ENCODE measurements at regions not wholly inside any gene's neighbourhood (a gene's known extent, or its start where the extent isn't known, plus 50 kb on each side); places are given as distances from the start of the nearest gene placed in this dataset.

GRCh38 chr1:170853867-170854266 lies 81.5 kb upstream of the MROH9 start:
- H2AFZ ChIP-seq = no peak overlapping the region
- H3K4me2 ChIP-seq = no peak overlapping the region
- H3K4me1 ChIP-seq (replicated peaks; ENCODE audit: insufficient read depth) = no peaks in the 10 kb centered on the region
- POLR2A ChIA-PET (ENCODE audit: unreplicated experiment) = no interaction called here
- CTCF ChIA-PET = no interaction called here
- no peaks in the 10 kb centered on the region for H3K27me3 ChIP-seq (ENCODE audit: insufficient read depth, low read depth)
- H3K36me3 ChIP-seq (ENCODE audit: low read depth) = no peaks in the 10 kb centered on the region
- H3K9me3 ChIP-seq (ENCODE audit: insufficient read depth, low read depth) = no peaks in the 10 kb centered on the region
- DNase-seq = no peak
- no peaks in the 10 kb centered on the region for H3K79me2 ChIP-seq (ENCODE audit: low read depth)
- H4K20me1 ChIP-seq (ENCODE audit: insufficient read depth) = no peaks in the 10 kb centered on the region
- no peaks in the 10 kb centered on the region for H3K9me2 ChIP-seq (ENCODE audit: insufficient read depth)
- no peak for TF ChIP-seq EZH2 (IDR thresholded peaks at IDR 0.05; ENCODE audit: low read depth)
- no peak for TF ChIP-seq CTCF (conservative IDR thresholded peaks at IDR 0.05)
- no peak overlapping the region for H3K27ac ChIP-seq
- no peak overlapping the region for H3K4me3 ChIP-seq
- BruUV-seq (replicated peaks) = no TSS peak
- intact Hi-C loops (cut with micrococcal nuclease; ENCODE audit: unreplicated experiment) = no loop called here
- H3F3A ChIP-seq (ENCODE audit: insufficient read depth, low read depth) = no peaks in the 10 kb centered on the region

GRCh38 chr1:170854677-170855076 lies 80.7 kb upstream of the MROH9 start:
- CTCF ChIA-PET = no interaction called here
- BruUV-seq (replicated peaks) = no TSS peak
- no peak overlapping the region for H3K4me3 ChIP-seq
- no peaks in the 10 kb centered on the region for H4K20me1 ChIP-seq (ENCODE audit: insufficient read depth)
- POLR2A ChIA-PET (ENCODE audit: unreplicated experiment) = no interaction called here
- no peaks in the 10 kb centered on the region for H3K9me3 ChIP-seq (ENCODE audit: insufficient read depth, low read depth)
- TF ChIP-seq EZH2 (IDR thresholded peaks at IDR 0.05; ENCODE audit: low read depth) = no peak
- no peak for TF ChIP-seq CTCF (conservative IDR thresholded peaks at IDR 0.05)
- intact Hi-C loops (cut with micrococcal nuclease; ENCODE audit: unreplicated experiment) = no loop called here
- H3K27me3 ChIP-seq (ENCODE audit: insufficient read depth, low read depth) = no peaks in the 10 kb centered on the region
- DNase-seq = no peak
- no peak overlapping the region for H3K4me2 ChIP-seq
- no peaks in the 10 kb centered on the region for H3K36me3 ChIP-seq (ENCODE audit: low read depth)
- no peaks in the 10 kb centered on the region for H3K9me2 ChIP-seq (ENCODE audit: insufficient read depth)
- no peaks in the 10 kb centered on the region for H3K4me1 ChIP-seq (replicated peaks; ENCODE audit: insufficient read depth)
- H3K79me2 ChIP-seq (ENCODE audit: low read depth) = no peaks in the 10 kb centered on the region
- H3F3A ChIP-seq (ENCODE audit: insufficient read depth, low read depth) = no peaks in the 10 kb centered on the region
- H2AFZ ChIP-seq = no peak overlapping the region
- H3K27ac ChIP-seq = no peak overlapping the region

- no peak overlapping the region for H2AFZ ChIP-seq
- no peaks in the 10 kb centered on the region for H4K20me1 ChIP-seq (ENCODE audit: insufficient read depth)
- no peaks in the 10 kb centered on the region for H3K4me1 ChIP-seq (replicated peaks; ENCODE audit: insufficient read depth)
- H3K36me3 ChIP-seq (ENCODE audit: low read depth) = no peaks in the 10 kb centered on the region
- H3F3A ChIP-seq (ENCODE audit: insufficient read depth, low read depth) = no peaks in the 10 kb centered on the region
- H3K4me2 ChIP-seq = no peak overlapping the region
- ChIA-PET POLR2A (ENCODE audit: unreplicated experiment) (no interaction called here), CTCF (no interaction called here)
- H3K9me3 ChIP-seq (ENCODE audit: insufficient read depth, low read depth) = no peaks in the 10 kb centered on the region
- no peaks in the 10 kb centered on the region for H3K9me2 ChIP-seq (ENCODE audit: insufficient read depth)
- H3K4me3 ChIP-seq = no peak overlapping the region
- no peak overlapping the region for H3K27ac ChIP-seq
- intact Hi-C loops (cut with micrococcal nuclease; ENCODE audit: unreplicated experiment) = no loop called here
- no peaks in the 10 kb centered on the region for H3K79me2 ChIP-seq (ENCODE audit: low read depth)
- DNase-seq = no peak
- no TSS peak for BruUV-seq (replicated peaks)
- H3K27me3 ChIP-seq (ENCODE audit: insufficient read depth, low read depth) = no peaks in the 10 kb centered on the region
- no peak for TF ChIP-seq EZH2 (IDR thresholded peaks at IDR 0.05; ENCODE audit: low read depth)
- TF ChIP-seq CTCF (conservative IDR thresholded peaks at IDR 0.05) = no peak
These were observed 78.9 kb upstream of the MROH9 start for GRCh38 chr1:170856455-170856854.
